IPS-15b (cell line): ENCODE measurements at regions not wholly inside any gene's neighbourhood (a gene's known extent, or its start where the extent isn't known, plus 50 kb on each side); places are given as distances from the start of the nearest gene placed in this dataset.

Source experiments
- H3K27me3 ChIP-seq: one replicate; pipeline ENCODE4 v1.6.1; 2013; ENCODE audit warnings: low read length; ENCODE audit not compliant: control insufficient read depth, insufficient read depth
- H3K36me3 ChIP-seq: one replicate; pipeline ENCODE4 v1.6.1; 2013; ENCODE audit warnings: low read length; ENCODE audit not compliant: control insufficient read depth, insufficient read depth
- H3K4me1 ChIP-seq: one replicate; pipeline ENCODE4 v1.6.1; 2013; ENCODE audit warnings: mild to moderate bottlenecking, low read length; ENCODE audit not compliant: control insufficient read depth, insufficient read depth
- H3K4me3 ChIP-seq: one replicate; pipeline ENCODE4 v1.5.1; 2013; ENCODE audit warnings: low read depth, low read length
- H3K9ac ChIP-seq: one replicate; pipeline ENCODE4 v1.6.1; 2013; ENCODE audit warnings: low read depth, mild to moderate bottlenecking, low read length
- H3K9me3 ChIP-seq: one replicate; pipeline ENCODE4 v1.6.1; 2013; ENCODE audit warnings: mild to moderate bottlenecking, low read length; ENCODE audit not compliant: control insufficient read depth, insufficient read depth

DNA sequence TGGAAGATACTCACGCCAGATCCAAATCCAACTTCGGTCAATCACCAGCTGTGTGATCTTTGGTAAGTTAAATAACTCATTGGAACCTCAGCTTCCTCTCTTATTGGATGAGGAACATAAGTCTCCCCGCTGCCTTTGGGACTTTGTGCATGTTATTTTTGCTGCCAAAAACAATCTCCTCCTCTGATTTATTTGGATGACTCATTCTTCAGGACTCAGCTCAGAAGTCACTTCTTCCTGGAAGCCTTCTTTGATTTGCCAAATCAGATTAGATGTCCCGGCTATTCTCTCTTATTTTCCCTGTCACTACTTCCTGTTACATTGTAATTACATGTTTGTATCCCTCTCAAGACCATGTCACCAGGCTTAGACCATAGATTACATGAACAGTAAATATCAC, 138.0 kb upstream of the BOD1L1 start:
- H3K27me3 ChIP-seq, result no peaks in the 10 kb centered on the region
- no peaks in the 10 kb centered on the region for H3K9me3 ChIP-seq
- no peaks in the 10 kb centered on the region for H3K4me1 ChIP-seq
- no peaks in the 10 kb centered on the region for H3K36me3 ChIP-seq
- H3K4me3 ChIP-seq, result no peak overlapping the region
- H3K9ac ChIP-seq, result no peak overlapping the region

GRCh38 chr4:13766761-13767540, 139.4 kb upstream of the BOD1L1 start:
- Histone ChIP-seq H3K4me1 (no peaks in the 10 kb centered on the region), H3K4me3 (no peak overlapping the region), H3K36me3 (no peaks in the 10 kb centered on the region), H3K9me3 (no peaks in the 10 kb centered on the region), H3K27me3 (no peaks in the 10 kb centered on the region), H3K9ac (no peak overlapping the region)

GRCh38 chr4:13777341-13777740, 149.8 kb upstream of the BOD1L1 start:
- H3K36me3 ChIP-seq, result no peaks in the 10 kb centered on the region
- H3K9me3 ChIP-seq, result no peaks in the 10 kb centered on the region
- H3K9ac ChIP-seq, result no peak overlapping the region
- no peaks in the 10 kb centered on the region for H3K27me3 ChIP-seq
- no peaks in the 10 kb centered on the region for H3K4me1 ChIP-seq
- H3K4me3 ChIP-seq, result no peak overlapping the region

- Histone ChIP-seq H3K4me3 (no peak overlapping the region), H3K27me3 (no peaks in the 10 kb centered on the region), H3K36me3 (no peaks in the 10 kb centered on the region), H3K4me1 (no peaks in the 10 kb centered on the region), H3K9me3 (no peaks in the 10 kb centered on the region), H3K9ac (no peak overlapping the region)
These were observed 150.8 kb upstream of the BOD1L1 start for GRCh38 chr4:13778367-13778766.

DNA sequence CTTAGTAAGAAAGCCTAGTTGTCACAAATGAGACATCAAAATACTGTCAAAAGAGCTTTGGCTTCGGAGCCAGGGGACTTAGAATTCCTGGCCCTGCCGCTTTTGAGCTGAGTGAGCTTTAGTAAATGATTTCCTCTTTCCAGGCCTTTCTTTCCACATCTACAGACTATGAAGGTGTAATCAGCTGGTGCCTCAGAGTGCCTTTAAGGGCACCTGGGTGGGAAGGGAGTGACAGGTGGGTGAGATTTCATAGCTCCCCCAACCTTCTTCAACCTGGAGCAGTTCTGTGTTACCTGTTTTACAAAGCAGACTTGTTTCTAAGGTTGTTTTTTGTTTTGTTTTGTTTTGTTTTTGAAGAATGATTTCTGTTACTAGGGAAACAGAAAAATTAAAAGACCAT, 154.7 kb upstream of the BOD1L1 start:
- H3K36me3 ChIP-seq, result no peaks in the 10 kb centered on the region
- no peaks in the 10 kb centered on the region for H3K9me3 ChIP-seq
- H3K9ac ChIP-seq, result no peak overlapping the region
- no peak overlapping the region for H3K4me3 ChIP-seq
- H3K27me3 ChIP-seq, result no peaks in the 10 kb centered on the region
- H3K4me1 ChIP-seq, result no peaks in the 10 kb centered on the region

DNA sequence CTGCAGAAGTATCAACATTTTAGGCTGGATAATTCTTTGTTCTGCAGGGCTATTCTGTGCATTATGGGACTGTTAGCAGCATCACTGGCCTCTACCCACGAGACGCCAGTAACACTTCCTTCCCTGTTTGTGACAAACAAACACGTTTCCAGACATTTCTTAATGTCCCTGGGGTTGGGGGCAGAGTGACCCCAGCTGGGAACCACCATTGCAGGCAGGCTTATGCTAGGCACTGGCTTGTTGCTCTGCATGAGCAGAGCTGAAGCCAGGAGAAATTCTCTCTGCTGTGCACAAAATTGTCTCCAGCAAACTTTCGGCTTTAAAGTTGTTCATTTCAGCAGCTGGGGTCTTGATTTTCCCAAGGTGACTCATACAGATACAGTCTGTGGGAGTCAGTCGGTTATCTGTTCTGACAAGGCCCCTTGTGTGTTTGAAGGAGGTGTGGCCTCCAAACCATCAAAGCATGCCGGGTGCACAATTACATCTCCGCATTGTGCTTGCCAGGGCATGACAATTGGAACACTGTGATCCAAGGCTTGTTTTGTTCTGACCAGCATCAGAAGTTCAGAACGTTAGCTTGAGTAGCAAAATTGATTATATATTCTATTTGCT, 156.4 kb upstream of the BOD1L1 start:
- no peaks in the 10 kb centered on the region for H3K36me3 ChIP-seq
- H3K9me3 ChIP-seq, result no peaks in the 10 kb centered on the region
- H3K4me3 ChIP-seq, result no peak overlapping the region
- no peaks in the 10 kb centered on the region for H3K4me1 ChIP-seq
- no peaks in the 10 kb centered on the region for H3K27me3 ChIP-seq
- no peak overlapping the region for H3K9ac ChIP-seq

GRCh38 chr4:13793020-13793710, 165.6 kb upstream of the BOD1L1 start:
- Histone ChIP-seq H3K4me3 (no peak overlapping the region), H3K36me3 (no peaks in the 10 kb centered on the region), H3K4me1 (no peaks in the 10 kb centered on the region), H3K27me3 (no peaks in the 10 kb centered on the region), H3K9ac (no peak overlapping the region), H3K9me3 (peaks cover 4% of the 10 kb centered on the region)

DNA sequence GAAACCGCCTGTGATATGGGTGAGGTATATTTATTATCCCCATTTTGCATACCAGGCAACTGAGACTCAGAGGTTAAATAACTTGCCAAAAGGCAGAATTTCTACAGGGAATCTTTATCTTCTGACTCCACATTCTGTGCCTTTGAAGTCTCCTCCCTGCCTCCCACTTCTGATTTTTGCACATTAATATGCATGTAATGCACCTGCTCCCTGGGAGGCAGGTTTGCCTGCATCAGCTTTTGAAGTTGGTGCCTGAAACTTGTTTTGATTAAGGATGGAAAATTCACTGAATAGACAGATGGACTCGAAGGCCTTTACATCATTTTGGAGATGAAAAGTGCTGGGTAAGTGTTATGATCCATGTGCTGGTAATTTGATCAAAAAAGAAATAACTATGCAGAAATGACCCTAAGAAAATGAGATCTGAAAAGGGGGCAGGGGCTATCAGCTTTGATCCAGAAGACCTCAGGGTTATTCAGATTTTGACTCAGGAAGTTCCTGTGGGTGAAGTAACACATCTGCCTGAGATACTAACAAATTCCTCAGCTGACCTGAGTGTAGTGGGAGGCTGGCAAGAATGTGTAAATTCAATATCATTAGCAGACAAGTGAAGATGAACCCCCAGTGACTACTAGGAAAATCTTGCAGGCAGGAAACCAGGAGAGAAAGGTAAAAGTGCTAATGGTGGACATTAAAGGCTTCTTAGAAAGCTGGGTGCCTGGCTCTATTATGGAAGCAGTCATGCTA, 167.5 kb upstream of the BOD1L1 start:
- H3K9me3 ChIP-seq, result peaks cover 10% of the 10 kb centered on the region
- no peak overlapping the region for H3K9ac ChIP-seq
- H3K4me1 ChIP-seq, result no peaks in the 10 kb centered on the region
- no peak overlapping the region for H3K4me3 ChIP-seq
- H3K27me3 ChIP-seq, result no peaks in the 10 kb centered on the region
- H3K36me3 ChIP-seq, result no peaks in the 10 kb centered on the region

- H3K9me3 ChIP-seq, result peaks cover 10% of the 10 kb centered on the region
- no peak overlapping the region for H3K9ac ChIP-seq
- H3K4me3 ChIP-seq, result no peak overlapping the region
- no peaks in the 10 kb centered on the region for H3K4me1 ChIP-seq
- no peaks in the 10 kb centered on the region for H3K27me3 ChIP-seq
- H3K36me3 ChIP-seq, result no peaks in the 10 kb centered on the region
These were observed 169.5 kb upstream of the BOD1L1 start for GRCh38 chr4:13797061-13797460.

DNA sequence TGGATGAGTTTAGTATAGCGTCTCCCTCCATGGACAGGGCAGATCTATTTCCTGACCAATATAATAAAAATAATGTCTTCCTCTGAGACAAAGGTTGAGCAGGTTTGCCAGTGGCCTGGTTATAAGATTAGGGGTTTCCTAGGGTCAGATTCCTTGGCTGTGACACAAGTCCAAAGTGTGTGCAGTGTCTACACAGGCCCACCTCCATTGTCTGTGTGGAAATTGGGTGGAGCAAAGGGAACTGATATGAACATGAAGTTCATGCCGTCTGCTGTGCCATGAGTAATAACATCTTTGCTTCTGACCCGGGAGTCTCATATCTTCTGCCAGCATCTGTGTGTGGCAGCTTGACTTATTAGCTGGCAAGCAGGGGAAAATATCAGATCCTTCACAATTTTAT, 187.7 kb upstream of the BOD1L1 start:
- Histone ChIP-seq H3K4me1 (peaks cover 3% of the 10 kb centered on the region), H3K36me3 (no peaks in the 10 kb centered on the region), H3K9me3 (no peaks in the 10 kb centered on the region), H3K9ac (no peak overlapping the region), H3K4me3 (no peak overlapping the region), H3K27me3 (no peaks in the 10 kb centered on the region)

- Histone ChIP-seq H3K27me3 (no peaks in the 10 kb centered on the region), H3K36me3 (no peaks in the 10 kb centered on the region), H3K9ac (no peak overlapping the region), H3K9me3 (no peaks in the 10 kb centered on the region), H3K4me3 (no peak overlapping the region), H3K4me1 (no peaks in the 10 kb centered on the region)
These were observed 188.9 kb upstream of the BOD1L1 start for GRCh38 chr4:13816472-13816871.
